DOHH2 (cell line): ENCODE measurements at regions not wholly inside any gene's neighbourhood (a gene's known extent, or its start where the extent isn't known, plus 50 kb on each side); places are given as distances from the start of the nearest gene placed in this dataset.

Experiments
- EZH2phosphoT487 ChIP-seq: fragments of 200-600 bp; sonication (generic); IDR thresholded peaks from 2 replicates; pipeline ENCODE4 v1.6.1; 2017; ENCODE audit warnings: borderline replicate concordance, mild to moderate bottlenecking, antibody characterized with exemption, low read length, moderate library complexity, mixed read lengths
- TF ChIP-seq, protein P1 (sequence below): fragments of 200-600 bp; sonication (generic); IDR thresholded peaks from one replicate; pipeline ENCODE4 v1.5.1; 2014; ENCODE audit warnings: antibody characterized with exemption, mild to moderate bottlenecking, low read depth, low read length; ENCODE audit not compliant: poor library complexity, severe bottlenecking

GRCh38 chr20:52649727-52650126 is 322.4 kb upstream of the TSHZ2 start:
- TF ChIP-seq, protein P1, sequence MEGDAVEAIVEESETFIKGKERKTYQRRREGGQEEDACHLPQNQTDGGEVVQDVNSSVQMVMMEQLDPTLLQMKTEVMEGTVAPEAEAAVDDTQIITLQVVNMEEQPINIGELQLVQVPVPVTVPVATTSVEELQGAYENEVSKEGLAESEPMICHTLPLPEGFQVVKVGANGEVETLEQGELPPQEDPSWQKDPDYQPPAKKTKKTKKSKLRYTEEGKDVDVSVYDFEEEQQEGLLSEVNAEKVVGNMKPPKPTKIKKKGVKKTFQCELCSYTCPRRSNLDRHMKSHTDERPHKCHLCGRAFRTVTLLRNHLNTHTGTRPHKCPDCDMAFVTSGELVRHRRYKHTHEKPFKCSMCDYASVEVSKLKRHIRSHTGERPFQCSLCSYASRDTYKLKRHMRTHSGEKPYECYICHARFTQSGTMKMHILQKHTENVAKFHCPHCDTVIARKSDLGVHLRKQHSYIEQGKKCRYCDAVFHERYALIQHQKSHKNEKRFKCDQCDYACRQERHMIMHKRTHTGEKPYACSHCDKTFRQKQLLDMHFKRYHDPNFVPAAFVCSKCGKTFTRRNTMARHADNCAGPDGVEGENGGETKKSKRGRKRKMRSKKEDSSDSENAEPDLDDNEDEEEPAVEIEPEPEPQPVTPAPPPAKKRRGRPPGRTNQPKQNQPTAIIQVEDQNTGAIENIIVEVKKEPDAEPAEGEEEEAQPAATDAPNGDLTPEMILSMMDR, result no peak
- TF ChIP-seq EZH2phosphoT487, result no peak
